IMR-90 (cell line): ENCODE measurements at regions not wholly inside any gene's neighbourhood (a gene's known extent, or its start where the extent isn't known, plus 50 kb on each side); places are given as distances from the start of the nearest gene placed in this dataset.

Experiments used
- ATAC-seq: fragments of 200-7000 bp; cut with Tn5 transposase; 2 replicates; pipeline ENCODE4 v1.9.1; 2020; ENCODE audit warnings: low read depth, mild to moderate bottlenecking, moderate library complexity
- BruUV-seq: library from RNA; stranded (reverse); fragments of 400-500 nt; replicated peaks from 2 replicates; lab custom pipeline; 2021; lab: Mats Ljungman, UMichigan
- CTCF ChIA-PET: fragments of 300-600 bp; formaldehyde crosslinking; extraction: SDS; loops from one replicate; lab custom pipeline; 2021; ENCODE audit warnings: antibody characterized with exemption; lab: Yijun Ruan, JAX
- POLR2A ChIA-PET: fragments of 300-600 bp; sonication (Branson Sonifier 250); formaldehyde crosslinking; loops from one replicate; lab custom pipeline; 2022; ENCODE audit warnings: antibody characterized with exemption; ENCODE audit not compliant: unreplicated experiment; lab: Charles Lee
- DNase-seq: peaks from one replicate; pipeline ENCODE4 v3.0.0; 2013
- H2AFZ ChIP-seq: replicated peaks from 2 replicates; pipeline ENCODE3; 2013; ENCODE audit warnings: low read length, mild to moderate bottlenecking; ENCODE audit not compliant: poor library complexity
- H2AK5ac ChIP-seq: 2 replicates; pipeline ENCODE4 v1.6.1; 2013; ENCODE audit warnings: low read depth, low read length, inconsistent platforms
- H2AK9ac ChIP-seq: replicated peaks from 2 replicates; pipeline ENCODE3; 2013; ENCODE audit warnings: mild to moderate bottlenecking, low read depth, low read length, moderate library complexity; ENCODE audit not compliant: poor library complexity
- H2BK120ac ChIP-seq: 2 replicates; pipeline ENCODE4 v1.6.1; 2013; ENCODE audit warnings: low read depth, low read length, inconsistent platforms
- H2BK15ac ChIP-seq: 3 replicates; pipeline ENCODE4 v1.6.1; 2013; ENCODE audit warnings: low read depth, low read length, inconsistent platforms
- H2BK20ac ChIP-seq: 2 replicates; pipeline ENCODE4 v1.6.1; 2013; ENCODE audit warnings: low read depth, mild to moderate bottlenecking, inconsistent platforms, low read length, moderate library complexity
- H2BK5ac ChIP-seq: 2 replicates; pipeline ENCODE4 v1.6.1; 2013; ENCODE audit warnings: mild to moderate bottlenecking, low read depth, low read length, inconsistent platforms; ENCODE audit not compliant: poor library complexity, severe bottlenecking
- H3K14ac ChIP-seq: replicated peaks from 2 replicates; pipeline ENCODE4 v1.6.1; 2013; ENCODE audit warnings: low read depth, low read length, inconsistent platforms
- H3K18ac ChIP-seq: 2 replicates; pipeline ENCODE4 v1.6.1; 2013; ENCODE audit warnings: low read depth, low read length, control low read depth
- H3K23ac ChIP-seq: 2 replicates; pipeline ENCODE4 v1.6.1; 2013; ENCODE audit warnings: low read depth, low read length, inconsistent platforms
- H3K27ac ChIP-seq: 2 replicates; pipeline ENCODE4 v1.5.1; 2013; ENCODE audit warnings: mild to moderate bottlenecking, control low read depth, low read length; ENCODE audit not compliant: insufficient read depth
- H3K27me3 ChIP-seq: 2 replicates; pipeline ENCODE4 v1.6.1; 2013; ENCODE audit warnings: low read length; ENCODE audit not compliant: control insufficient read depth, insufficient read depth
- H3K36me3 ChIP-seq: 2 replicates; pipeline ENCODE4 v1.6.1; 2013; ENCODE audit warnings: low read length, mixed read lengths; ENCODE audit not compliant: control insufficient read depth, insufficient read depth
- H3K4ac ChIP-seq: 2 replicates; pipeline ENCODE4 v1.6.1; 2013; ENCODE audit warnings: low read depth, low read length, inconsistent platforms
- H3K4me1 ChIP-seq: 2 replicates; pipeline ENCODE4 v1.6.1; 2013; ENCODE audit warnings: low read length, mixed read lengths; ENCODE audit not compliant: control insufficient read depth, insufficient read depth
- H3K4me2 ChIP-seq: 2 replicates; pipeline ENCODE4 v1.6.1; 2013; ENCODE audit warnings: low read depth, mild to moderate bottlenecking, control low read depth, low read length, moderate library complexity
- H3K4me3 ChIP-seq: 2 replicates; pipeline ENCODE4 v1.5.1; 2013; ENCODE audit warnings: low read depth, mild to moderate bottlenecking, control low read depth, low read length, moderate library complexity; ENCODE audit not compliant: insufficient read depth
- H3K56ac ChIP-seq: 2 replicates; pipeline ENCODE4 v1.6.1; 2013; ENCODE audit warnings: low read length, inconsistent platforms; ENCODE audit not compliant: insufficient read depth; ENCODE audit errors: extremely low read depth
- H3K79me1 ChIP-seq, 2 experiments: 2 replicates each; pipeline ENCODE4 v1.6.1; 2013; ENCODE audit warnings: low read length in 2 of 2, inconsistent platforms in 1 of 2, low read depth in 1 of 2
- H3K9ac ChIP-seq: 2 replicates; pipeline ENCODE4 v1.6.1; 2013; ENCODE audit warnings: low read depth, low read length, control low read depth
- H3K9me1 ChIP-seq: 2 replicates; pipeline ENCODE4 v1.6.1; 2013; ENCODE audit warnings: low read length, inconsistent platforms; ENCODE audit not compliant: insufficient read depth
- H3K9me3 ChIP-seq: 2 replicates; pipeline ENCODE4 v1.6.1; 2013; ENCODE audit warnings: low read length; ENCODE audit not compliant: control insufficient read depth, insufficient read depth
- H4K20me1 ChIP-seq: 2 replicates; pipeline ENCODE4 v1.6.1; 2013; ENCODE audit warnings: low read length, inconsistent platforms; ENCODE audit not compliant: insufficient read depth
- H4K5ac ChIP-seq: 2 replicates; pipeline ENCODE4 v1.6.1; 2013; ENCODE audit warnings: mild to moderate bottlenecking, low read depth, low read length, control low read depth
- H4K8ac ChIP-seq, 2 experiments: 2 replicates each; pipeline ENCODE4 v1.6.1; 2013; ENCODE audit warnings: low read depth in 2 of 2, low read length in 2 of 2, control low read depth in 1 of 2, inconsistent platforms in 1 of 2
- H4K91ac ChIP-seq: 2 replicates; pipeline ENCODE4 v1.6.1; 2013; ENCODE audit warnings: low read depth, low read length, inconsistent platforms; ENCODE audit not compliant: insufficient read depth
- CEBPB ChIP-seq: IDR thresholded peaks from 2 replicates; pipeline ENCODE4 v1.6.1; 2012; ENCODE audit warnings: low read depth, low read length, improper control_type of control experiment
- FOS ChIP-seq: fragments of 150-350 bp; IDR thresholded peaks from 2 replicates; pipeline ENCODE4 v1.6.1; 2016; ENCODE audit warnings: low read depth, low read length
- POLR2A ChIP-seq: IDR thresholded peaks from 2 replicates; pipeline ENCODE4 v1.6.1; 2012; ENCODE audit warnings: mild to moderate bottlenecking, low read depth, low read length
- RCOR1 ChIP-seq: IDR thresholded peaks from 2 replicates; pipeline ENCODE4 v1.6.1; 2012; ENCODE audit warnings: mild to moderate bottlenecking, low read length, improper control_type of control experiment; ENCODE audit not compliant: insufficient replicate concordance
- RFX5 ChIP-seq: IDR thresholded peaks from 2 replicates; pipeline ENCODE4 v1.8.0; 2012; ENCODE audit warnings: low read depth, mild to moderate bottlenecking, low read length, moderate library complexity
- WGBS, 2 experiments: methylation state at CpG; one replicate each; pipeline versions ENCODE4 v1.1.5 to v1.1.7; 2013; ENCODE audit warnings: missing lambda C conversion rate in 2 of 2; ENCODE audit not compliant: insufficient read length in 1 of 2; ENCODE audit errors: extremely low coverage in 2 of 2; 5-methylcytosine and 5-hydroxymethylcytosine counted together
- dilution Hi-C: fragments of 300-500 bp; cut with HindIII; formaldehyde crosslinking; loops from one replicate; pipeline ENCODE4 v1.14.3; 2018; ENCODE audit warnings: low sequenced_read_pairs; ENCODE audit not compliant: unreplicated experiment
- in situ Hi-C: fragments of 300-500 bp; cut with MboI; formaldehyde crosslinking; loops from 3 replicates; pipeline ENCODE4 v1.14.3; 2019; ENCODE audit warnings: low sequenced_read_pairs, inconsistent platforms, mixed read lengths
- intact Hi-C: fragments of 100-400 bp; cut with micrococcal nuclease; formaldehyde crosslinking; loops from 2 replicates; pipeline ENCODE4 v1.10.0; 2022

DNA sequence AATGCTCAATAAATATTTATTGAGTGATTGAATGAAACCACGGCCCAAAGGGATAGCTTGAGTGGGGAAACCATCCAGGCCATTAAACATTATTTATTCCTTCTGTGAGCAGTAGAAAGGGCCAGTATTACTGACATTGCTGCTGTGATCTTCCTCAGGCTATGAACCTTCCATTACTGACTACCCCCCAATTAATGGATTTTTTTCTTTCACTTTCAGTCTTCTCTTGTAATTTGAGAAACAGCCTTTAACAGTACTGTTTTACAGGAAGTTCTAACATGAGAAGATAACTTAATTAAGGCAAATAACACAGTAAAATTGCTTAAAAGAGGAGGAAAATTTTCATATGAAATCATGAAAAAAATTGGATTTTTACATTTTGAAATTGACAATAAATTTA lies 629.5 kb downstream of the TRHDE start:
- no peak overlapping the region for H2BK15ac ChIP-seq
- H3K9me1 ChIP-seq, result no peaks in the 10 kb centered on the region
- no peak overlapping the region for H2AFZ ChIP-seq
- no peak overlapping the region for H3K23ac ChIP-seq
- H3K36me3 ChIP-seq, result no peaks in the 10 kb centered on the region
- DNase-seq, result no peak
- H3K14ac ChIP-seq, result no peak overlapping the region
- no peak overlapping the region for H2BK5ac ChIP-seq
- no peak overlapping the region for H3K4me2 ChIP-seq
- no peak overlapping the region for H2AK9ac ChIP-seq
- TF ChIP-seq CEBPB (no peak), RCOR1 (no peak), POLR2A (no peak), RFX5 (no peak), FOS (no peak)
- H4K8ac ChIP-seq, result no peak overlapping the region
- H2AK5ac ChIP-seq, result no peak overlapping the region
- no peaks in the 10 kb centered on the region for H3K27me3 ChIP-seq
- H3K18ac ChIP-seq, result no peak overlapping the region
- H3K4me3 ChIP-seq, result no peak overlapping the region
- H2BK120ac ChIP-seq, result no peak overlapping the region
- H4K91ac ChIP-seq, result no peak overlapping the region
- H3K56ac ChIP-seq, result no peak overlapping the region
- intact Hi-C loops (no loop called here), in situ Hi-C loops (no loop called here), dilution Hi-C loops (no loop called here)
- H3K9ac ChIP-seq, result no peak overlapping the region
- no peaks in the 10 kb centered on the region for H3K4me1 ChIP-seq
- H3K79me1 ChIP-seq, result no peaks in the 10 kb centered on the region
- peaks cover 3% of the 10 kb centered on the region for H3K9me3 ChIP-seq
- WGBS, 2 experiments, result no CpG with 5 or more reads among the region's 1 CpG
- no peaks in the 10 kb centered on the region for H4K20me1 ChIP-seq
- H2BK20ac ChIP-seq, result no peak overlapping the region
- no peak overlapping the region for H3K27ac ChIP-seq
- no TSS peak for BruUV-seq
- POLR2A ChIA-PET, result no interaction called here
- no peak overlapping the region for H4K5ac ChIP-seq
- no peak for ATAC-seq
- H3K4ac ChIP-seq, result no peak overlapping the region
- CTCF ChIA-PET, result no interaction called here
